Endodermal cell (in vitro differentiated cells): ENCODE measurements at regions not wholly inside any gene's neighbourhood (a gene's known extent, or its start where the extent isn't known, plus 50 kb on each side); places are given as distances from the start of the nearest gene placed in this dataset.

ENCODE experiments used
- DNase-seq: peaks from one replicate; pipeline ENCODE4 v3.0.0-alpha.2; 2017
- H3K27ac ChIP-seq: 2 replicates; pipeline ENCODE4 v1.5.1; 2013; ENCODE audit warnings: mild to moderate bottlenecking, low read depth, low read length, moderate library complexity
- H3K27me3 ChIP-seq: 2 replicates; pipeline ENCODE4 v1.6.1; 2013; ENCODE audit warnings: mild to moderate bottlenecking, low read length, moderate library complexity; ENCODE audit not compliant: insufficient read depth, control insufficient read depth, poor library complexity, severe bottlenecking
- H3K36me3 ChIP-seq: 2 replicates; pipeline ENCODE4 v1.7.0; 2013; ENCODE audit warnings: mild to moderate bottlenecking, low read length, moderate library complexity; ENCODE audit not compliant: control insufficient read depth, insufficient read depth
- H3K4me1 ChIP-seq: one replicate; pipeline ENCODE4 v1.7.0; 2013; ENCODE audit warnings: low read length; ENCODE audit not compliant: control insufficient read depth, insufficient read depth
- H3K4me3 ChIP-seq: 2 replicates; pipeline ENCODE4 v1.5.1; 2013; ENCODE audit warnings: mild to moderate bottlenecking, low read length, moderate library complexity
- H3K9ac ChIP-seq: 2 replicates; pipeline ENCODE4 v1.6.1; 2013; ENCODE audit warnings: mild to moderate bottlenecking, low read length, moderate library complexity; ENCODE audit not compliant: poor library complexity, severe bottlenecking; ENCODE audit errors: extremely low read depth
- H3K9me3 ChIP-seq: 2 replicates; pipeline ENCODE4 v1.6.1; 2013; ENCODE audit warnings: mild to moderate bottlenecking, low read length, moderate library complexity; ENCODE audit not compliant: control insufficient read depth
- H3K27ac Mint-ChIP-seq: 2 replicates; pipeline ENCODE4 v1.8.0; 2020; ENCODE audit warnings: mixed read lengths
- H3K27me3 Mint-ChIP-seq: 2 replicates; pipeline ENCODE4 v1.8.0; 2021; ENCODE audit warnings: mild to moderate bottlenecking, mixed read lengths; ENCODE audit not compliant: insufficient read depth
- H3K36me3 Mint-ChIP-seq: 2 replicates; pipeline ENCODE4 v1.8.0; 2020; ENCODE audit warnings: low read depth, mixed read lengths
- H3K4me1 Mint-ChIP-seq: 2 replicates; pipeline ENCODE4 v1.8.0; 2020; ENCODE audit warnings: mixed read lengths
- H3K4me3 Mint-ChIP-seq: 2 replicates; pipeline ENCODE4 v1.8.0; 2020; ENCODE audit warnings: mild to moderate bottlenecking, moderate library complexity, mixed read lengths
- H3K9me3 Mint-ChIP-seq: 2 replicates; pipeline ENCODE4 v1.8.0; 2020; ENCODE audit warnings: mild to moderate bottlenecking, mixed read lengths
- WGBS, 2 experiments: methylation state at CpG; one replicate each; pipeline versions ENCODE4 v1.1.5 to v1.1.7; 2013; ENCODE audit warnings: missing lambda C conversion rate in 2 of 2, mixed read lengths in 1 of 2; ENCODE audit not compliant: insufficient coverage in 1 of 2, insufficient read length in 1 of 2; 5-methylcytosine and 5-hydroxymethylcytosine counted together
- TF ChIP-seq, protein P1 (sequence below): fragments of 200-600 bp; sonication (generic); conservative IDR thresholded peaks from 2 replicates; pipeline ENCODE4 v1.5.0; 2021; ENCODE audit warnings: antibody characterized with exemption, mild to moderate bottlenecking

DNA sequence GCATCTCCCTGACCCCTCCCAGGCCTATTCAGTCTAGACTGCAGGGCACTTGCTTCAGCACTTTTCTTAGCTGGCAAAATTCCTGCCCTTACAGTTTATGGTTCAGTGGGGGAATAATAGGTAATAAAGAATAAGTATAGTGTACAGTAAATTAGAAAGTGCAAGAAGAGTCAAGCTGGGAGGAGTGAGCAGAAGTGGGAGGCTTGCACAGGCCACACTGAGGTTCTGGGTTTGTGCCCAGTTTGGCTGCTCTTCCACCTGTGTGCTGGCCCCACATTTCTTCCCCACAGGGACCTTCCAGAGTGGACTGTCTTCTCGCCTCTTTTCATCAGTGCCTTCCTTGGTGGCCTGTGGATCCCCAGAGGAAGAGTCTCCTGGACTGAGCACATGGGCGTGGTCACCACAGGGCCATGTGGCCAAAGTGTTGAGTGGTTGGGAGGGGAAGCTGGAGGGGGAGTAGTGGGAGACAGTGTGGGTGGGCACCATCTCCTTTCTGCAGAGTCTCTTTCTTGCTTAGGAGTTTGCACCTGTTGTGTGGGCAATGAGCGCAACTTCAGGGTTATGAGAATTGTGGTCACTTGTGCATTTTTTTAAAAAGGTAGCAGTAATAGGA, 128.6 kb upstream of the ZSWIM2 start:
- H3K27me3 Mint-ChIP-seq: no peaks in the 10 kb centered on the region
- H3K27ac Mint-ChIP-seq: no peak overlapping the region

GRCh38 chr2:186976329-186976728, 127.4 kb upstream of the ZSWIM2 start:
- 95% methylated on average over 5 of the region's 5 CpGs; no CpG with 5 or more reads in 1 of the 2 experiments for WGBS, 2 experiments
- TF ChIP-seq, protein P1, sequence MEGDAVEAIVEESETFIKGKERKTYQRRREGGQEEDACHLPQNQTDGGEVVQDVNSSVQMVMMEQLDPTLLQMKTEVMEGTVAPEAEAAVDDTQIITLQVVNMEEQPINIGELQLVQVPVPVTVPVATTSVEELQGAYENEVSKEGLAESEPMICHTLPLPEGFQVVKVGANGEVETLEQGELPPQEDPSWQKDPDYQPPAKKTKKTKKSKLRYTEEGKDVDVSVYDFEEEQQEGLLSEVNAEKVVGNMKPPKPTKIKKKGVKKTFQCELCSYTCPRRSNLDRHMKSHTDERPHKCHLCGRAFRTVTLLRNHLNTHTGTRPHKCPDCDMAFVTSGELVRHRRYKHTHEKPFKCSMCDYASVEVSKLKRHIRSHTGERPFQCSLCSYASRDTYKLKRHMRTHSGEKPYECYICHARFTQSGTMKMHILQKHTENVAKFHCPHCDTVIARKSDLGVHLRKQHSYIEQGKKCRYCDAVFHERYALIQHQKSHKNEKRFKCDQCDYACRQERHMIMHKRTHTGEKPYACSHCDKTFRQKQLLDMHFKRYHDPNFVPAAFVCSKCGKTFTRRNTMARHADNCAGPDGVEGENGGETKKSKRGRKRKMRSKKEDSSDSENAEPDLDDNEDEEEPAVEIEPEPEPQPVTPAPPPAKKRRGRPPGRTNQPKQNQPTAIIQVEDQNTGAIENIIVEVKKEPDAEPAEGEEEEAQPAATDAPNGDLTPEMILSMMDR: no peak
- Mint-ChIP-seq H3K27ac (no peak overlapping the region), H3K36me3 (no peaks in the 10 kb centered on the region), H3K9me3 (no peaks in the 10 kb centered on the region), H3K4me1 (no peaks in the 10 kb centered on the region), H3K4me3 (no peak overlapping the region), H3K27me3 (no peaks in the 10 kb centered on the region)
- no peak overlapping the region for H3K27ac ChIP-seq
- H3K4me1 ChIP-seq: no peaks in the 10 kb centered on the region
- no peaks in the 10 kb centered on the region for H3K36me3 ChIP-seq
- no peak overlapping the region for H3K4me3 ChIP-seq
- no peaks in the 10 kb centered on the region for H3K27me3 ChIP-seq
- no peak overlapping the region for H3K9ac ChIP-seq
- no peaks in the 10 kb centered on the region for H3K9me3 ChIP-seq
- DNase-seq: no peak

More for the DNA sequence above, 128.6 kb upstream of the ZSWIM2 start:
- no peaks in the 10 kb centered on the region for H3K4me1 ChIP-seq
- no peaks in the 10 kb centered on the region for H3K9me3 ChIP-seq
- Mint-ChIP-seq H3K9me3 (no peaks in the 10 kb centered on the region), H3K36me3 (no peaks in the 10 kb centered on the region), H3K4me1 (no peaks in the 10 kb centered on the region), H3K4me3 (no peak overlapping the region)
- TF ChIP-seq, protein P1: no peak
- no peak overlapping the region for H3K27ac ChIP-seq
- H3K27me3 ChIP-seq: no peaks in the 10 kb centered on the region
- H3K9ac ChIP-seq: no peak overlapping the region
- DNase-seq: no peak
- H3K36me3 ChIP-seq: no peaks in the 10 kb centered on the region
- H3K4me3 ChIP-seq: no peak overlapping the region
- whole genome bisulfite sequencing, 2 experiments: 82% methylated on average over 3 of the region's 3 CpGs; no CpG with 5 or more reads in 1 of the 2 experiments

GRCh38 chr2:186972281-186972970, 123.5 kb upstream of the ZSWIM2 start:
- Histone ChIP-seq H3K9ac (no peak overlapping the region), H3K36me3 (no peaks in the 10 kb centered on the region), H3K4me1 (no peaks in the 10 kb centered on the region), H3K27ac (no peak overlapping the region), H3K27me3 (no peaks in the 10 kb centered on the region), H3K4me3 (no peak overlapping the region), H3K9me3 (no peaks in the 10 kb centered on the region)
- no peak overlapping the region for H3K27ac Mint-ChIP-seq
- H3K4me3 Mint-ChIP-seq: no peak overlapping the region
- no peaks in the 10 kb centered on the region for H3K27me3 Mint-ChIP-seq
- WGBS, 2 experiments: 86 to 92% methylated on average over 3 to 7 of the region's 7 CpGs
- TF ChIP-seq, protein P1: no peak
- H3K36me3 Mint-ChIP-seq: no peaks in the 10 kb centered on the region
- DNase-seq: no peak
- no peaks in the 10 kb centered on the region for H3K4me1 Mint-ChIP-seq
- no peaks in the 10 kb centered on the region for H3K9me3 Mint-ChIP-seq
